Embryonic facial prominence (tissue), 1 donor: ENCODE measurements at regions not wholly inside any gene's neighbourhood (a gene's known extent, or its start where the extent isn't known, plus 50 kb on each side); places are given as distances from the start of the nearest gene placed in this dataset.

Experiments used
- DNase-seq: peaks from one replicate; pipeline ENCODE4 v3.0.0-alpha.2; 2016; ENCODE audit errors: extremely low spot score

DNA sequence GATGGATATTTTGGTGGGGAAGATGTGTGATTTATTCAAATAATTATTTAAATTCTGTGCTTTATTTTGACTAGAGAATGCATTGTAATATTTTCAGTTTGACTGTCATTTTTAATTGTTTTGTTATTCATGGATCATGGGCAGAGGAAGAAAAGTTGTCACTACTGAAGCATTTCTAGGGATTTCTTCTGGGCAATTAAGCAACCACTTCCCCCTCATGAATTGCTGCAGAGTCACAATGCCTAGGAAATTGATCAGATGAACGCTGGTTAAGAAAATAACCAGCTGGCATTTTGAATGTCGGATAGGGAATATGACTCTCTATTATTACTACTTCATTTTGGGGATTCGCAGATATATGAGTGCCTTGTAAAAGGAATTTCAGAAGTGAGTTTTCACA is 283.3 kb downstream of the IL15 start:
- no peak for DNase-seq

DNA sequence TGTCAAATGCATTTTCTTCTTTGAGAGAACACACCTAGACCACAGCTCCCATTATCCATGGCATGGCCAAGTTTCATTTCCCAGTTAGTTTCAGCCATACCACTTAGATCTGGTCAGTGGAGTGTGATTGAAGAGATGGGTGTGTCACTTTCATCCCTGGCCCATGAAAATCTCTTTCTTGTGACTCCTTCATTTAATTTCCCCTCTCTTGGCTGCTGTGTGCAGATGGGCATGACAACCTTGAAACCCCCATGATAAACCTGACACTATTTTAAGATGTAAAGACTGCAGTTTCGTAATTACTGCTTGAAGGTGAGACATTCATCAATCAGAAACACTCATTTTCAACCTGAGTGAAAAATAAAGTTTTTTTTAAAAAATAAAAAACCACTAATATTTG is 284.9 kb downstream of the IL15 start:
- DNase-seq: no peak

DNA sequence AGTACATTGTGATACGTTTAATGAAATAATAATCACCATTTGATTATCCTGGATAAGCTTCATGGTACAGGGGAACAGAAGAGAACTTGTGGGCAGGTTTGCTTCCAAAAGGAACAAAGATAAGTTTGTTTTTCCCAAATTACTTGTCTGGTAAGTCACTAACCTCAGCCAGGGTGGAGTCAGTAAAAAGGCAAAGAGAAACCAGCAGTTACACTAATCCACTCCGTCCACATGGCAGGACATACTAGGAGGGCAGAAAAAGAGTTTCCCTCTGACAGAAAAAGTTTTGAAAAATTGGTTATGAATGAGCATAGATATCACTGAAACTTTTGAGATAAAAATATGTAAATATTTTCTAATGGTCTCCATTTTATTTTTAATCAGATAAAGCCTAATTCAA is 285.9 kb downstream of the IL15 start:
- DNase-seq: no peak

DNA sequence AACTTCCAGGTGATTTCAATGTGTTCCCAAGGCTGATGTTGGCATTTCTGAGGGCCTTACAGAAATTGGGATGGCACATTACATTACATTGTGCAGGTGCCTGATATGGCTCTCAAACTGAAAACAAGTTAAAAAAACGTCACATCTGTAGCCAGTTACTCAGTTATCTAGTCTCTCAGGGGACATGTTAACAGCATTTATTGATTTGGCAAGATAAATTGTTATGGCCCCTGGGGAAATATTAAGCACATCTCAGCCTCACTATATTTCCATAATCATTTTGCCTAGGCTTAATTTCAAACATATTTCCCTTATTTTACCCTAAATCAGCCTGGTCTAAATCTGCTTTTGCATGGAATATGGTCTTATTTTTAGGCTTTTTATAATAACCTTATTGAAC is 290.0 kb downstream of the IL15 start:
- no peak for DNase-seq

DNA sequence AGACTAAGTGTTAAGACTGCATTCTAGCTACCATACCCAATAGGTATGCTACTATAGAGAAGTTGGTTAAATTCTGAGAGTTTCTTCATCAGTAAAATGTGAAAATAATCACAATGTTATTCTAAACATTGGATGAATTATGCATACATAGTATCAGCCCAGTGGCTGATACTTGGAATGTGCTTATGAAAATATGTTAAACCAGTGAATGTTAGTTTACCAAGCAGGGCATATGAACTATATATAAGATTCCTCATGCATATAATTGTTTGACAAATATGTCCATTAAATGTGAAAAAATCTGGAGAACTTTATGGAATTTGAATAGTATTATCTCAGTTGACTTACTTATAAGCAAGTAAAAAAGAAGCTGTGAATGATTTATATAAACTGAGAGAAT is 296.1 kb downstream of the IL15 start:
- DNase-seq: no peak

DNA sequence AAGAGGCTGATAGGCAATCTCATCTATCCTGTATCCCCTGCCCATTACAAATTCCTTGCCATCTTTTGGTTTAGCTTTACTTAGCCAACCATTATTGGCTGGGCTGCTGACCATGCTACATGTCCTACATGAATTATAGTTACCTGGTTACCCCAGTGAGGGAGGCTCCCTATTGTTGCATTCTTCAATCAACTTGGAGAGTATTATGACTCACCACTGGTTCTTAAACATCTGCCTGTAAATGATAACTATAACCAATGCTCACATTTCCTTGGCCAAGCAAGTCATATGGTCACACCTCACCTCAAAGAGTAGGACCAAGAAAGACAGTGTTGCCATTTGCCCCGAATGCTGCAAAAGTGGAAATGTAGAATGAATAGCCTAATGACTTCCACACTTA is 297.6 kb downstream of the IL15 start:
- no peak for DNase-seq

DNA sequence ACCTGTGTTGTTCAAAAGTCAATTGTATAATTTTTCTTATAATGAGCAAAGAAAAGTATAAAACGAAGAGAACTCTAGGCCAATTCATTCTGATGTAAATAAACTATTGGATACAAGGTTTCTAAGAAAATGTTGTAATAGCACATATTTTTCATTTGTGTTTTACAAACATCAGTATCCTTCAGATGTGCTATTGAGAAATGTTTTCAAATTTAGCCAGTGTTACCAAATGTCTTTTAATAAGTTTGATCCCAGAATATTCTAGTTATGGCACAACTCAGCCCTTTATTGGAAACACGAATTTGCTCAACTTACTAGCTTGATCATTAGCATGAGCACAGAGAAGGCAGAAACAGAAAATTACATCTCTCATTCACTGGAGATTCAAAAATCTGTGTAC is 319.3 kb downstream of the IL15 start:
- no peak for DNase-seq

DNA sequence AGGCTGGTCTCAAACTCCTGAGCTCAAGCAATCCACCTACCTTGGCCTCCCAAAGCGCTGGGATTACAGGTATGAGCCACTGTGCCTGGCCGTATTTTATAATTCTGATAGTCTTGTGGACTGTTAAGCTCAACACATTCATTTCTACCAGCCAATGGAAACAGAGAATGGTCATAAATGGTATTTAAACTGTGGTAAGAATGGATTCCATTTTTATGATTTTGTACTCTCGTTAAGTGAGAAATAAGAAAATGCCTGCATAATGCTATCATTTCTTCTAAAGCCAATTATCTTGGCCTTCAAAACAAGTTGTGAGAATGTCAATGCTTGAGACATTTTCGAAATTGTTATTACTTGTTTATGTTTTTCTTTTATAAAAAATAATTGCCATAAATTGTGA is 321.0 kb downstream of the IL15 start:
- DNase-seq: no peak

DNA sequence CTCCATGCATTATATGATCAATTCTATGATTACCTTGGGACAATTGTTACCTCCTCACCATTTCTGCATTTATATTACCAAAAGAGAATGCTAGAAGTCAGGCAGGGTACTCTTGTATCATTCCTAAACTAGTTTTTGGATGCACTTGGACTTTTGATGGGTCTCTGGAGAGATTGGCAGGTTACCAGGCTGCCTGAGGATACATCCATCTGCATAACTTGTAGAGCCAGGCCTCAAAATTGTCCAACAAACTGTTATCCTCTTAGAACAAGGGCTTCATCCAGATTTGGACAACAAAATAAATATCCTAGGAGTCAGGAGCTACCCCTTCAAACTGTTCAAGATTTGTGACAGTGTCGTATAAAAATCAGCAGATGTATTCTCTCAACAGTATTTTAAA is 326.1 kb downstream of the IL15 start:
- no peak for DNase-seq

DNA sequence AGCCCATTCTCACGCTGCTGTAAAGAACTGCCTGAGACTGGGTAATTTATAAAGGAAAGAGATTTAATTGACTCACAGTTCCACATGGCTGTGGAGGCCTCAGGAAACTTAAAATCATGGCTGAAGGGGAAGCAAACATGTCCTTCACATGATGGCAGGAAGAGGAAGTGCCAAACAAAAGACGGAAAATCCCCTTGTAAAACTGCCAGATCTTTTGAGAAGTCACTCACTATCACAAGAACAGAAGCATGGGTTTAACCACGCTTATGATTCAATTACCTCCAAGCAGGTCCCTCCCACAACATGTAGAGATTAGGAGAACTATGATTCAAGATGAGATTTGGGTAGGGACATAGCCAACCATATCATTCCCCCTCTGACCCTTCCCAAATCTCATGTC is 335.5 kb downstream of the IL15 start:
- no peak for DNase-seq

DNA sequence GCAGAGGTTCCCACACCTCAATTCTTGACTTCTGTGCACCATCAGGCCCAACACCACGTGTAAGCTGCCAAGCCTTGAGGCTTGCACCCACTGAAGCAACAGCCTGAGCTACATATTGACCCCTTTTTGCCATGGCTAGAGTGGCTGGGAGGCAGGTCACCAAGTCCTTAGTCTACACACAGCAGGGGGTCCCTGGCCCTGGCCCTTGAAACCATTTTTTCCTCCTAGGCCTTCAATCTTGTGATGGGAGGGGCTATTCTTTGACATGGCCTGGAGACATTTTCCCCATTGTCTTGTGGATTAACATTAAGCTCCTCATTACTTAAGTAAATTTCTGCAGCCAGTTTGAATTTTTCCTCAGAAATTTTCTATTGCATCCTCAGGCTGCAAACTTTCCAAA is 336.6 kb downstream of the IL15 start:
- no peak for DNase-seq
